ENCODE measurements at regions not wholly inside any gene's neighbourhood (a gene's known extent, or its start where the extent isn't known, plus 50 kb on each side); places are given as distances from the start of the nearest gene placed in this dataset.

GRCh38 chr13:73730014-73730413 lies 404.2 kb downstream of the KLF12 start:
- Histone ChIP-seq H3K9me3 (ENCODE audit: insufficient read depth, low read depth, low read length) (no peaks in the 10 kb centered on the region), H3K4me3 (ENCODE audit: low read length) (no peak overlapping the region), H3K36me3 (ENCODE audit: insufficient read depth, low read length) (no peaks in the 10 kb centered on the region), H3K27me3 (ENCODE audit: insufficient read depth, low read length) (no peaks in the 10 kb centered on the region), H3K27ac (ENCODE audit: low read depth, low read length) (no peak overlapping the region), H3K4me1 (ENCODE audit: insufficient read depth, low read length) (peaks cover 15% of the 10 kb centered on the region; the same call in 1 of the 2 replicates), H3K9ac (ENCODE audit: low read depth, low read length) (no peak overlapping the region)
- 61% methylated on average over 5 of the region's 5 CpGs for WGBS

GRCh38 chr13:73729046-73729445 lies 405.2 kb downstream of the KLF12 start:
- H3K4me1 ChIP-seq (ENCODE audit: insufficient read depth, low read length): peaks cover 15% of the 10 kb centered on the region; the same call in 1 of the 2 replicates
- WGBS: 94% methylated on average over 1 of the region's 1 CpG

DNA sequence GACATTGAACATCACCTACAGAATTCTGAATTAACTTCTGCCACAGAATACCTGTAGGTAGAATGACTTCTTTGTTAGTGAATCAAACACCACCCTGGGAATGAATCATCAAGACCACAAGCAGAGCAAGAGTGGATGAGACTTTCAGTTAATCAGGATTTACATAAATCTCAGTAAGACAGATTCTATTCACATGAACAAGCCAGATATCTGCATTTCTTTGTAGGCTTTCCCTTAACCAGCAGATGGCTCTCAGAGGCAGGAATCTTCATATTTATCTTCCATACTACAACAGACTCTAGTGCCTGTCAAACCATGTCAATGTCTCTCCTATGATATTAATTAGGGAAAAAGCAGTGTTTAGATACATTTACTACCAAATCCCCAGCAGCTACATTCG lies 412.1 kb downstream of the KLF12 start:
- H3K27ac ChIP-seq (ENCODE audit: low read depth, low read length): peak overlapping the region; percentile 82; the same call in 1 of the 2 replicates
- H3K9ac ChIP-seq (ENCODE audit: low read depth, low read length): no peak overlapping the region
- WGBS: 0% methylated on average over 1 of the region's 1 CpG
- peak overlapping the region; percentile 3; the same call in 1 of the 2 replicates for H3K4me3 ChIP-seq (ENCODE audit: low read length)
- H3K4me1 ChIP-seq (ENCODE audit: insufficient read depth, low read length): peaks cover 40% of the 10 kb centered on the region
- H3K9me3 ChIP-seq (ENCODE audit: insufficient read depth, low read depth, low read length): no peaks in the 10 kb centered on the region
- H3K27me3 ChIP-seq (ENCODE audit: insufficient read depth, low read length): no peaks in the 10 kb centered on the region
- no peaks in the 10 kb centered on the region for H3K36me3 ChIP-seq (ENCODE audit: insufficient read depth, low read length)

More at GRCh38 chr13:73729046-73729445, 405.2 kb downstream of the KLF12 start:
- Histone ChIP-seq H3K4me3 (ENCODE audit: low read length) (no peak overlapping the region), H3K27ac (ENCODE audit: low read depth, low read length) (no peak overlapping the region), H3K36me3 (ENCODE audit: insufficient read depth, low read length) (no peaks in the 10 kb centered on the region), H3K9me3 (ENCODE audit: insufficient read depth, low read depth, low read length) (no peaks in the 10 kb centered on the region), H3K9ac (ENCODE audit: low read depth, low read length) (no peak overlapping the region), H3K27me3 (ENCODE audit: insufficient read depth, low read length) (no peaks in the 10 kb centered on the region)

GRCh38 chr13:73721571-73721970 lies 412.6 kb downstream of the KLF12 start:
- Histone ChIP-seq H3K4me1 (ENCODE audit: insufficient read depth, low read length) (peaks cover 40% of the 10 kb centered on the region), H3K27ac (ENCODE audit: low read depth, low read length) (peak overlapping the region; percentile 64; the same call in 1 of the 2 replicates), H3K9me3 (ENCODE audit: insufficient read depth, low read depth, low read length) (no peaks in the 10 kb centered on the region), H3K36me3 (ENCODE audit: insufficient read depth, low read length) (no peaks in the 10 kb centered on the region), H3K27me3 (ENCODE audit: insufficient read depth, low read length) (no peaks in the 10 kb centered on the region), H3K9ac (ENCODE audit: low read depth, low read length) (no peak overlapping the region), H3K4me3 (ENCODE audit: low read length) (no peak overlapping the region)
- WGBS: 95% methylated on average over 2 of the region's 4 CpGs

DNA sequence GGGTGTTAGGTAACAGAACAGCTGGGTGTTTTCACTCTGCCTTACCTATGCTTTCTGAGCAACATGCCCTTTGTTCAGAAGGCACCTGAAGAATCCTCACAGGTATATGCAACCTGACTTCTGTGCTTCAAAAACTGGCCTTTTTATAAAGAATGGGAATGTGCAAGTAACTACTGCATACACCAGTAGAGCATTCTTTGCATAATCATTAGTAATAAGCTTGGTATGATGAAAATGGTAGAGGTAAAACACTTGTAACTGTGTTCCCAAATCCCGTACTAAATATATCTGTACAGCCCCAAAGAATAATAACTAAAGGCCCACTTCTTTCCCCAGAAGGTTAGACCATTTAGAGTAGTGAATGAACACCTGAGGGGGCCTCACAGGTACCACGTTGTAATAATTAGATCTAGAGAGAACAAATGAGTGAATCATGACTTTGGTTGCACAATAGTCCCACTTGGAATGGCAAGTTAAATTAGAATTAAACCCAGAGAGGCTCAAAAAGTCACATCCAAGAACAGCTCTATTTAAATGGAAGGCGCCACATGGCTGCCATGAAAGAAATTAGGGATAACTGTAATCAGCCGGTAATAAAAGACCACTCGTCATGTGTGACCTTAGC lies 413.9 kb downstream of the KLF12 start:
- H3K9me3 ChIP-seq (ENCODE audit: insufficient read depth, low read depth, low read length): no peaks in the 10 kb centered on the region
- H3K9ac ChIP-seq (ENCODE audit: low read depth, low read length): no peak overlapping the region
- no peaks in the 10 kb centered on the region for H3K36me3 ChIP-seq (ENCODE audit: insufficient read depth, low read length)
- WGBS: 90% methylated on average over 4 of the region's 5 CpGs
- no peak overlapping the region for H3K4me3 ChIP-seq (ENCODE audit: low read length)
- H3K27me3 ChIP-seq (ENCODE audit: insufficient read depth, low read length): no peaks in the 10 kb centered on the region
- no peak overlapping the region for H3K27ac ChIP-seq (ENCODE audit: low read depth, low read length)
- peaks cover 44% of the 10 kb centered on the region for H3K4me1 ChIP-seq (ENCODE audit: insufficient read depth, low read length)

DNA sequence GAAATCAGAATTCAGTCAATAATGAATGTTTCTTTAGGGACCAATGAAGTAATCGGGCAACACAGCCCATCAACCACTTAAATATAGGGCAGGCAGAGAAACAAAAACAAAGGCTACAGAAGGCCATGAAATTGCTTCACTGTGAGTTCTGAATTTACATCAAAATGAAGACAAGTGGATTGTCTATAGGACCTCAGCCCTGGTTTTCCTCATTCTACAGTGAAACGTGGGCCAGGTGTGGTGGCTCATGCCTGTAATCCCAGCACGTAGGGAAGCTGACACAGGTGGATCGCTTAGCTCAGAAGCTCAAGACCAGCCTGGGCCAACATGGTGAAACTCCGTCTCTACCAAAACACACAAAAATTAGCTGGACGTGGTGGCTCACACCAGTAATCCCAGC lies 416.0 kb downstream of the KLF12 start:
- peaks cover 44% of the 10 kb centered on the region for H3K4me1 ChIP-seq (ENCODE audit: insufficient read depth, low read length)
- no peaks in the 10 kb centered on the region for H3K27me3 ChIP-seq (ENCODE audit: insufficient read depth, low read length)
- 83% methylated on average over 5 of the region's 6 CpGs for WGBS
- H3K36me3 ChIP-seq (ENCODE audit: insufficient read depth, low read length): no peaks in the 10 kb centered on the region
- H3K4me3 ChIP-seq (ENCODE audit: low read length): no peak overlapping the region
- H3K9me3 ChIP-seq (ENCODE audit: insufficient read depth, low read depth, low read length): no peaks in the 10 kb centered on the region
- H3K9ac ChIP-seq (ENCODE audit: low read depth, low read length): no peak overlapping the region
- H3K27ac ChIP-seq (ENCODE audit: low read depth, low read length): no peak overlapping the region

DNA sequence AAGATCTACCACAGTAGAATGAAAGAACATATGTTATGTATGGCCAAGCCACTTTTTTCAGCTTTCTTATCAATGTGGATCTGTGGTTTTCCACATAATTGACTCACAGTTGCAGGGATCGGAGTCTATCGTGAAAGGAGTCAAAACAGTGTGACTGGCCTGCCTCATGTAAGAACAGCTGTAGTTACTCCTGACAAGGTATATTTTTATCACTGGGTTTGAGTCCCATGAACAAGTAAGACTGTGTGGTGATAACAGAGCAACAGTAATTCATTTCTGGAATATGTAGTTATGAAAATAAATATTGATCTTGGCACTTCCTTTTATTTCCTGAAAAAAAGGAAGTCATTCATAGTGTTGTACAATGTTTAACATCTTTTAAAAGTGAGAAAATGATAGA lies 416.6 kb downstream of the KLF12 start:
- Histone ChIP-seq H3K4me3 (ENCODE audit: low read length) (no peak overlapping the region), H3K9me3 (ENCODE audit: insufficient read depth, low read depth, low read length) (no peaks in the 10 kb centered on the region), H3K4me1 (ENCODE audit: insufficient read depth, low read length) (peaks cover 38% of the 10 kb centered on the region), H3K27me3 (ENCODE audit: insufficient read depth, low read length) (no peaks in the 10 kb centered on the region), H3K27ac (ENCODE audit: low read depth, low read length) (no peak overlapping the region), H3K36me3 (ENCODE audit: insufficient read depth, low read length) (no peaks in the 10 kb centered on the region), H3K9ac (ENCODE audit: low read depth, low read length) (no peak overlapping the region)
- WGBS: 100% methylated on average over 2 of the region's 2 CpGs

- WGBS: 88% methylated on average over 1 of the region's 2 CpGs
- Histone ChIP-seq H3K9ac (ENCODE audit: low read depth, low read length) (no peak overlapping the region), H3K36me3 (ENCODE audit: insufficient read depth, low read length) (no peaks in the 10 kb centered on the region), H3K4me3 (ENCODE audit: low read length) (no peak overlapping the region), H3K9me3 (ENCODE audit: insufficient read depth, low read depth, low read length) (no peaks in the 10 kb centered on the region), H3K27ac (ENCODE audit: low read depth, low read length) (no peak overlapping the region), H3K4me1 (ENCODE audit: insufficient read depth, low read length) (peaks cover 27% of the 10 kb centered on the region), H3K27me3 (ENCODE audit: insufficient read depth, low read length) (no peaks in the 10 kb centered on the region)
Measured at GRCh38 chr13:73715911-73716510, 418.2 kb downstream of the KLF12 start.

DNA sequence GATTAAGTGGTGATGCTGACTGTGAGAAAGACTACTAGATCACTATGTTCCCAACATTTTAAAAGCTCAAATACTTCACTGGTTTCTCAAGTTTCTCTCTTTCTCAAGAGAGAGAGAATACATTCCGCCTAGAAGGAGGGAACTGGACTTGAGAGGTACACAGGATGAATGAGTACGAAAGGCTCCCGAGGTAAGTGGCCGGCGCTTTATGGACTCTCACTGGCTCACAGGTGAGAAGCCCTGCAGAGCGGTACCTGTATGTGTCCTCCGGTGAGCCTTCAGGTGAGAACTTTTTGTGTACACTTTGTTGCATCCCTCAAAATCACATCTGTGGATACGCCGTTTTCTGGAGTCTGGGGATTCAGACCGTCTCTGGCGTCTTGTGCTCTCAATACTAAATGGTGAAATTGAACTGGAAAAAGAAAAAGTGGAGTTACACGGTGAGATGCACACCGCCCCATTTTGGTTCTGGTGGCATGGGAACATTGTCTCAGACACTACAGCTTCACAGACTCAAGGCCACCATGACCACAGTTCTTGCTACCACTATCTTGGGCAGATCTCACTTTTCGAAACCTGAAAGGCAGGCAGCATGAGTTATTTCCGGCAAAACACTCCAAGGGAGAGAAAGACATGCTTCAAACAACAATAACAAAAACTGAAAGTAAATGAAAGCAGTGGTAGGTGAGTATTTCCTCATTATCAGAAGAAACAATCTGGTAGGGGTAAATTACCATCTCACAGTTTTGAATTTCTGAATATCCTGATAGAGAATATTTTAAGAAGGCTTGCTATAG lies 418.9 kb downstream of the KLF12 start:
- WGBS: 96% methylated on average over 15 of the region's 15 CpGs
- Histone ChIP-seq H3K27ac (ENCODE audit: low read depth, low read length) (no peak overlapping the region; the same call in 1 of the 2 replicates), H3K4me1 (ENCODE audit: insufficient read depth, low read length) (peaks cover 20% of the 10 kb centered on the region), H3K36me3 (ENCODE audit: insufficient read depth, low read length) (no peaks in the 10 kb centered on the region), H3K9me3 (ENCODE audit: insufficient read depth, low read depth, low read length) (no peaks in the 10 kb centered on the region), H3K9ac (ENCODE audit: low read depth, low read length) (no peak overlapping the region), H3K4me3 (ENCODE audit: low read length) (no peak overlapping the region), H3K27me3 (ENCODE audit: insufficient read depth, low read length) (no peaks in the 10 kb centered on the region)

DNA sequence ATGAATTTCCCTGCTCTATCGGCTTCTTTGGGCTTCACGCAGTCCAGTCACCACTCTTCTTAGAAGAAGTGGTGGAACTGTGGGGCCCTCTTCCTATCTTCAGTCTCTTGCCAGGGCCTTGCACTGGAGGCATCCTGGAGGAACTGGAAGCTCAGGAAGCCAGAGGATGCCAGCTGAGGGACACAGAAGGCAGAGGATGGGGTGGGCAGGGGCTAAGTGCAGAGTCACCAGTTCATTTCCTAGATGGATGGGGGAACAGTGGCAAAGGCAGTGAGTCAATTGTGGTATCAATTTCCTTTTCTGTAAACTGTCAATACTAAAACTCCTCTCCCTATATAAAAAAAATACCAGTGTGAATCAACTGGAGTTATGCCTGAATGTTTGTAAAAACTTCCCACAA lies 419.7 kb downstream of the KLF12 start:
- no peaks in the 10 kb centered on the region for H3K36me3 ChIP-seq (ENCODE audit: insufficient read depth, low read length)
- H3K4me1 ChIP-seq (ENCODE audit: insufficient read depth, low read length): peaks cover 14% of the 10 kb centered on the region
- no peak overlapping the region for H3K9ac ChIP-seq (ENCODE audit: low read depth, low read length)
- H3K27me3 ChIP-seq (ENCODE audit: insufficient read depth, low read length): no peaks in the 10 kb centered on the region
- 98% methylated on average over 2 of the region's 2 CpGs for WGBS
- no peak overlapping the region for H3K4me3 ChIP-seq (ENCODE audit: low read length)
- H3K27ac ChIP-seq (ENCODE audit: low read depth, low read length): no peak overlapping the region
- no peaks in the 10 kb centered on the region for H3K9me3 ChIP-seq (ENCODE audit: insufficient read depth, low read depth, low read length)

- H3K27ac ChIP-seq (ENCODE audit: low read depth, low read length): no peak overlapping the region
- WGBS: no CpG with 5 or more reads among the region's 1 CpG
- H3K4me1 ChIP-seq (ENCODE audit: insufficient read depth, low read length): no peaks in the 10 kb centered on the region
Measured at GRCh38 chr13:73708393-73708985, 425.7 kb downstream of the KLF12 start.

More at GRCh38 chr13:73708393-73708985, 425.7 kb downstream of the KLF12 start:
- Histone ChIP-seq H3K36me3 (ENCODE audit: insufficient read depth, low read length) (no peaks in the 10 kb centered on the region), H3K9ac (ENCODE audit: low read depth, low read length) (no peak overlapping the region), H3K4me3 (ENCODE audit: low read length) (no peak overlapping the region), H3K27me3 (ENCODE audit: insufficient read depth, low read length) (no peaks in the 10 kb centered on the region), H3K9me3 (ENCODE audit: insufficient read depth, low read depth, low read length) (no peaks in the 10 kb centered on the region)

Measured in HUES64 (cell line).